ENCODE measurements at regions not wholly inside any gene's neighbourhood (a gene's known extent, or its start where the extent isn't known, plus 50 kb on each side); places are given as distances from the start of the nearest gene placed in this dataset.

- TF ChIP-seq CTCF (IDR thresholded peaks at IDR 0.05; ENCODE audit: low read depth, low read length, missing control alignments): no peak
- H3K36me3 ChIP-seq (replicated peaks): no peaks in the 10 kb centered on the region
- in situ Hi-C loops (cut with HindIII; ENCODE audit: low pct_ligation_motif_present, low sequenced_read_pairs): no loop called here
- H3K27me3 ChIP-seq (replicated peaks): no peaks in the 10 kb centered on the region
- no peak overlapping the region for H3K27ac ChIP-seq
- H3K4me3 ChIP-seq (ENCODE audit: low read depth, low read length): no peak overlapping the region
- DNase-seq: no peak
Observed at GRCh38 chr7:36003343-36003742, 149.7 kb upstream of the EEPD1 start.

- Histone ChIP-seq H3K27ac (no peak overlapping the region), H3K27me3 (replicated peaks) (no peaks in the 10 kb centered on the region), H3K4me3 (ENCODE audit: low read depth, low read length) (no peak overlapping the region), H3K36me3 (replicated peaks) (no peaks in the 10 kb centered on the region)
- DNase-seq: no peak
- TF ChIP-seq CTCF (IDR thresholded peaks at IDR 0.05; ENCODE audit: low read depth, low read length, missing control alignments): no peak
- in situ Hi-C loops (cut with HindIII; ENCODE audit: low pct_ligation_motif_present, low sequenced_read_pairs): no loop called here
Observed at GRCh38 chr7:36005293-36005692, 147.8 kb upstream of the EEPD1 start.

- in situ Hi-C loops (cut with HindIII; ENCODE audit: low pct_ligation_motif_present, low sequenced_read_pairs): no loop called here
- H3K27me3 ChIP-seq (replicated peaks): no peaks in the 10 kb centered on the region
- H3K27ac ChIP-seq: no peak overlapping the region
- TF ChIP-seq CTCF (IDR thresholded peaks at IDR 0.05; ENCODE audit: low read depth, low read length, missing control alignments): no peak
- H3K36me3 ChIP-seq (replicated peaks): no peaks in the 10 kb centered on the region
- H3K4me3 ChIP-seq (ENCODE audit: low read depth, low read length): no peak overlapping the region
- DNase-seq: no peak
Observed at GRCh38 chr7:36005876-36006275, 147.2 kb upstream of the EEPD1 start.

GRCh38 chr7:36006636-36007229, 146.3 kb upstream of the EEPD1 start:
- Histone ChIP-seq H3K27ac (no peak overlapping the region), H3K36me3 (replicated peaks) (no peaks in the 10 kb centered on the region), H3K4me3 (ENCODE audit: low read depth, low read length) (no peak overlapping the region), H3K27me3 (replicated peaks) (no peaks in the 10 kb centered on the region)
- no peak for TF ChIP-seq CTCF (IDR thresholded peaks at IDR 0.05; ENCODE audit: low read depth, low read length, missing control alignments)
- no peak for DNase-seq
- in situ Hi-C loops (cut with HindIII; ENCODE audit: low pct_ligation_motif_present, low sequenced_read_pairs): no loop called here

GRCh38 chr7:36010656-36011587, 142.1 kb upstream of the EEPD1 start:
- in situ Hi-C loops (cut with HindIII; ENCODE audit: low pct_ligation_motif_present, low sequenced_read_pairs): no loop called here
- H3K27me3 ChIP-seq (replicated peaks): no peaks in the 10 kb centered on the region
- TF ChIP-seq CTCF (IDR thresholded peaks at IDR 0.05; ENCODE audit: low read depth, low read length, missing control alignments): no peak

More at GRCh38 chr7:36010656-36011587, 142.1 kb upstream of the EEPD1 start:
- Histone ChIP-seq H3K27ac (no peak overlapping the region), H3K36me3 (replicated peaks) (no peaks in the 10 kb centered on the region), H3K4me3 (ENCODE audit: low read depth, low read length) (no peak overlapping the region)
- no peak for DNase-seq

Data from brain microvascular endothelial cell (primary cell).